HG03196 (cell line): ENCODE measurements at regions not wholly inside any gene's neighbourhood (a gene's known extent, or its start where the extent isn't known, plus 50 kb on each side); places are given as distances from the start of the nearest gene placed in this dataset.
"Not testable (repeated sequence)": the region's sequence is repeated elsewhere in the genome, so short reads cannot be mapped to it uniquely, and the experiment has no call there.

Experiments used
- ATAC-seq: cut with Tn5 transposase; IDR thresholded peaks from one replicate; pipeline ENCODE4 v1.9.1; 2021; ENCODE audit not compliant: unreplicated experiment

DNA sequence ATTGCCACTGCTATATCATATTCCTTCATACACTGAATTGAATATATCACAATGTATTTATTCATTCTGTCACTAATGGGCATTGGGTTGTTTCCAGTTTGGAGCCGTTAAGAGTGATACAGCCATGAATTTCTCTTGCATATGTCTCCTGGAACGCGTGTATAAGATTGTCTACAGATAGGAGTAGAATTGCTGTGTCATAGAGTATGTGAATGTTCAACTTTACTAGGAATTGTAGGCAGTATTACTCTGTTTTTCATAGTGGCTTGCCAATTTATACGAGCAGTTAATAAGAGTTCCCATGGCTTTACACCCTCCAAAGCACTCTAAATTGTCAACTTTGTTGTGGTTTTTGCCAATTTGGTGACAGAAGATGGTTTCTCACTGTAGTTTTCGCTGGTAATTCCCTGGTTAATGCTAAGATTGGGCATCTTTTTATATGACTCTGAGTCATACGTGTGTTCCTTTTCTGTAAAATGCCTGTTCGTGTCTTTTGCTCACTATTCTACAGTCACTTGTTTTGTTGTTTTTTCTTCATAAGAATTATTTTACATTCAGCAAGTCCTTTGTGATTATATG, 136.1 kb upstream of the LIPC start:
- ATAC-seq: no peak

DNA sequence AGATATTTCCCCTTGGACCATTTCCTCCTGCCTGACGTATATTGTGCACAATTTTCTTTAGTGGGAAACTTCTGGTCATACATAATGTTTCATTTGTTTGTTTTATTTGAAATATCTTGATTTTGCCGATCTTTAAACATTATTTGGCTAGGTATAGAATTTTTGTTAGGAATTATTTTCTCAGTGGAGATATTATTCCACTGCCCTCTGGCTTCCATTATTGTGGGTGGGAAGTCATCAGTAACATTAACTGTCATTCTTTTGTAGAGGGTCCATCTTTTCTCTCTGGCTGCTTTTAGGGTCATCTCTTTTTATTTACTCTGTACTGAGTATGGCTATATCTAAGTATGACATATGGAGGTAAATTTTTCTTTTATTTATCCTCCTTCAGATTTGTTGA, 135.5 kb upstream of the LIPC start:
- ATAC-seq: no peak

DNA sequence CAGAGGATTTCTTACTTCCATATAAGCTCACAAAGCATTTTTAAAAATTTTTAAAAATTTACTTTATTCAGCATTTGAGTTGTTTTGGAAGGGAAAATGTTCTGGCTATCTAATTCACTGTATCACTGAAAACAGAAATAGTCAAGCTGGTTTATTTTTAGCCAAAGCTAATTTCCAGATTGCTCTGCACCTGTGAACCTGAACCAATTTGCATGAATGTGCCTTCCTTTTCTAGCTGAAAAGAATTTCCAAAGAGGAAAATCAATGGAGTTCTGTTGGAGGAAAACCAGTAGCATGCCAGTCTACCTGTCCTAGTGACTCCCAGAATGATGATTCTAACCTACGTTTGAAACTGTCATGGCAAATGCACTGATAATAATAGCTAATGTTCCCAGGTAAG, 134.2 kb upstream of the LIPC start:
- ATAC-seq: no peak

DNA sequence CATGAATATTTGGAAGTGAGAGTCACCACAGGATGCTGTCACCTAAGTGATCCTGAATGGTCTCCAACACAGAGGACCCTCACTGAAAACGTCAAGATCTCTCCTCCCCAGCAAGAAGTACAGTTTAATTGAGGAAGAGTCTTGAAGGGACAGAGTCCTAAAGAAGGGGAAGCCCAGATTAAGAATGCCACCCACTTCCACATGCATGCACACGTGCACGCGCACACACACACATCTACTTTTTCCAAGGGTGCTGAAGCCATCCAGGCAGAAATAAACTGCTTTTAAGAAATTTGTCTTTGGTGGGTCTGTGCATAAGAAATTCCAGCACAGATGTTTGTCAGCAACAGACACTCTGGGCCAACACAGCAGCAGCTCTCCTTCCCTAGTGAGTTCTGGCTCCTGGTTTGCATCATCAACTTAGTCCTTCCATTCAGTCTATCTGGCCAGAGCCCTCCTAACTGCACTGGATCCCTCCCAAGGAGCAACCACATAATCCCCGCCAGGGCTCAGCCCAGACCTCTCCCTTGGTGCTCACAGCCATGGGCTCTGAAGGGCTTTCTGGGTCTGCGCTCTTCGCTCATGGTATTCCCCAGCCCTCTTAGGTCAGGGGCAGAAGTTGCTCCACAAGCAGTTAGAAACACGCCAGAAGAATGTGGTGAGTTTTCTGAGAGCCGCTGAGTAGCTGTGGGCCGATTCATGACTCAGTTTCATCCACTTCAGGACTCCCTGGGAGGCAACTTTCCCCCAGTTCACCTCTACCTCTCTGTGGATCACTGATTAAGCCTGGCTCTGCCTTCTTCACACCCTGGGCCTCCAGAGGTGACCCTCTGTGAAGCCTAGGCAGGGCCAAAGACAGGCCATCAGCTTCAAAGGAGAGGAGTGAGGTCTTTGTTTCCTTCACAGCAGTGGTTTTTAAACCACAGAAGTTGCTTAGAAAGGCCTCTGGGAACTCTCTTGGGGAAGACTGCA, 132.6 kb upstream of the LIPC start:
- no peak for ATAC-seq

DNA sequence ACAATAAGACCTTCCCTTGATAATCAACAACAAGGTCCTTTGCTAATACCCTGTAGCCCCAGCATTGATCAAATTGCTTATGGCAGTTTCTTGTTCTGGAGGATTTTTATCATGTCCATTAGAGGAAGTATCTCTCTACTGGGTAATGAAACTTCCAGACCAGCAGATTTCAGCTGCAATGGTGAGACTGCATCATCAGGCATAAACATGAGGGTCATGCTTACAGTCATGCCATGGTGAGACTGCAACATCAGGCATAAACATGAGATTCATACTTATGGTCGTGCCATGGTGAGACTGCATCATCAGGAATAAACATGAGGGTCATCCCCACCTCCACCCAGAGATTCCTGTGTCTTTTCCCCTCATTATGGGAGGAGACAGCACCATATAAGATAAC, 129.0 kb upstream of the LIPC start:
- ATAC-seq: no peak

DNA sequence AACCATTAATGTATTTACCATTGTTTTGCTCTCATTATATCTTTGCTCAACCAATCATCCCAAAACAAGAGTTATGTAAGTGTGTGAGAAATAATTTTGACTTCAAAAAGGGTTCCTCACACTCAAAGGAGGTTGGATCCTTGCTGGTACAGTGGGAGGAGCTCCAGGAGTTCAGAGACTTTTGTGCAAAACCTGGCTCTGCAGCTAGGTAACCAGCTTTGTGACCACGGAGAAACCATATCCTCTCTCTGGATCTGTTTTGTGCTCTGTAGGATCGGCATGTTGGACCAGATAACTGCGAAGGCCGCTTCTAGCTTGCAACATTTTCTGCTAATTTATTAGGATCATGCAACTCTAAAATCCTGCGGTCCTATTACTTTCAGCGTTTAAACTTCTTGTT, 128.6 kb upstream of the LIPC start:
- no peak for ATAC-seq

DNA sequence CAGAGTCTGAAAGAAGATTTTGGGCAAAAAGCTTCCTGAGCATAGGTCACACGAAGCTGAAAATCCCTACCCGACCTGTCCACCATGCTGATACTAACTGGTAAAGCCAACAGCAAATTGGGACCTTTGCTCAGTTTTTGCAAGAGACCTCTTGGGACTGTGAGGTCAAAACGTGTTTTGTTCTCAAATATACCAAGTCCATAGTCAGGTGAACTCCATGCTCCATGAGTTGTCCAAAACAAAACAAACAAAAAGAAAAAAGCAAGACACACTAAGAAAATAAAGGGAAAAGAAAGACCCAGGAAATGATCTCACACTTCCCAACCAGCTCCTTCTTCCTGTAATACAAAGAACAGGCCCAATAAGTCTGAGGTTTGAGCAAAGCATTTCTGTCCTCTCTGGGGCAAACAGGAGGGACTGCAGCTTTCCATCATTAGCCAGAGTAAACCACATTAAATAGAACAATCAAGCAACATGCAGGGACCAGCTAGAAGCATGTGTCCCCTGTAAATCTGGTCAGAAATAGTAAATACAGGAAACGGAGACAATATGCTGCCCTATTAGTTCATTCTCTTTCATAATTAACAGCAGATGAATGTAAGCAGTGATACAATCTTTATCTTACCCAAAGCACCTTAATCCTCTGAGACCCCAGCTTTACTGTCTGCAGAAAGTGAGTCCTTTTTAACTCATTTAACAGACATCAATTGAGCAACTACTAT, 125.0 kb upstream of the LIPC start:
- ATAC-seq: no peak

DNA sequence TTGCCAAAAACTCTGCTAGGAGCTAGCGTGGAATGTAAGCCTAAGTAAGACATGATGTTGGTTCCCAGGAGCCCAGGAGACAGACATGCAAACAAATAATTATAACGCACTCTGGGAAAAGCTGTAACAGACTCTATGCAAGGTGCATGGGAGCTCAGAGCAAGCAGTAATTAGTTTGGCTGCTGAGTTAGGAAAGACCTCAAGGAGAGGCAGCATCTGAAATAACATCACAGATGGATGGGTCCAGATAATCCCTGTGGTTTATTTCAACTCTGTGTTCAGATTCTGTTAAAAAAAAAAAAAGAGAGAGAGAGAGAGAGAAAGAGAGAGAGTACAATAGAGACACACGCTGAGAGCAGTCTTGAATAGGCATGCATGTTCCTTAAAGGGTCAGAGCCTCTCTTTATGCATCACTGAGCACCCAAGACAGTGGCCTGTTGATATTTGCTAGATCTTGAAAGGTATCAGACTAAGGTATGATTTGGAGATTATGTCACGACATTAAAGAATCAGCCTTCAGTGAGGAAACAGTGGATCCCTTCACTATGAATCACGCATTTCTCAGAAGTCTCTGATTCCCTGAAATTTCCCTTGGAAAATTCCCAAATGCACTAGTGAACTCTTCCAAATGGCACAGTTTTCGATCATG, 124.4 kb upstream of the LIPC start:
- no peak for ATAC-seq

DNA sequence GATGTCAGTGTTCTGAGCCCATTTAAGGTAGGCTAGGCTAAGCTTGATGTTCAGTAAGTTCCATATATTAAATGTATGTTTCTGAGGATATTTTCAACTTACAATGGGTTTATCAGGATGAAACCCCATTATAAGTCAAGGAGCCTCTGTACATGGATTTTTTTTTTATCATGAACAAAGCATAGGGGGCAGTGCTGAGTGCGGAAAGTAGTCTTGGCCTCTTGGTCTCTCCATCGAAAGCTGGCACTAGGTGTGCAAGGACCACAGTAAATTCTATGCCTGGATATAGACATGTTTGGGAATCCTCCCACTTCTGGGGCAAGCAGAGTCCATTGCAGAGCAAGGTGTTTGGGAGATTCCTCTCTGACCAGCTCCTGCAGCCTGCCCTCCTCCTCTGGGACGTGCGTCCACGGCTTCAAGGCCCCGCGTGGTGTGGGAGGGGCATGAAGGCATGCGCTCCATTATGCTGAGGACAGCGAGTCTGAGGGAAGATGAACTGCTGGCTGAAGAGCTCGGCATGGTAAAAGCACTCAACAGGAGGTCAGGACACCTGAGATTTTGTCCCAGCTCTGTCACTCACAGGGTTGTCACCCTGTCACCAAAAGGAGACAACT, 122.9 kb upstream of the LIPC start:
- ATAC-seq: no peak

DNA sequence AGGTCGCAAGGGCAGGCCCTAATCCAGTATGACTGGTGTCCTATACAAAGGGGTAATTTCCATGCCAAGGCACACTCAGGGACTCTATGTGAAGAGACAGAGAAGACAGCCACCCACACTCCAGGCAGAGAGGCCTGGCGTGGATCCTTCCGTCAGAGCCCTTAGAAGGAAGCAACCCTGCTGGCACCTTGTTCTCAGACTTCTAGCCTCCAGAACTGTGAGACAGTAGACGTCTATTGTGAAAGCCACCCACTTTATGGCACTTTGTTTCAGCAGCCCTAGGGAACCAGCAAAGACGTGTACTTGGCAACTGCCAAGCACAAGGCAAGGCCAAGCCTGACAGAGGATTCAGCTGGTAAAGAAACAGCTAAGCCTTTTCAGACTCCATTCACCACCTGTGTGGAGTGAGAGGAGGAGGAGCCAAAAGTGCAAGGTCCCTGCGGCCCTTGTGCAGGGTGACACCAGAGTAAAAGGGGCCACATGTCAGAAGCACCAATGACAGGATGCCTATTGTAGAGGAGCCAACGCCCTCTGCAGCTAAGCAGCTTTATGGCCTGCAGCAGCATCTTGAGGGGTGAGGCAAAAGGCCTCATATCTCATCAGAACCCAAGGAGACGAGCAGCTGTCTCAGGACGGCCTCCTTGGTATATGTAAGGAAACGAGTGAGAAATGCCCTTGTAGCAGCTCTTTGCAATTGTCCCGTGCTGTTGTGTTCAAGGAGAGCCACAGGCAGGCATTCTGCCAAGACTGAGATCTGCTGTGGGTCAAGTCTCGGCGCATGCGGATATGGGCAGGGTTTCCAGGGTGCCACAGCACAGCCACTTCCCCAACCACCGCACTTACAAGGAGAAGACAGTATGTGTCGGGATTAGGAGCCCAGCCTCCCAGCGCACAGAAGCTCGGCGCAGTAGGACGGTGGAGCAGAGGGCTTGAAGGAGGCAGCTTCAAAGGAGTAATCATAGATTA, 121.5 kb upstream of the LIPC start:
- ATAC-seq: no peak

DNA sequence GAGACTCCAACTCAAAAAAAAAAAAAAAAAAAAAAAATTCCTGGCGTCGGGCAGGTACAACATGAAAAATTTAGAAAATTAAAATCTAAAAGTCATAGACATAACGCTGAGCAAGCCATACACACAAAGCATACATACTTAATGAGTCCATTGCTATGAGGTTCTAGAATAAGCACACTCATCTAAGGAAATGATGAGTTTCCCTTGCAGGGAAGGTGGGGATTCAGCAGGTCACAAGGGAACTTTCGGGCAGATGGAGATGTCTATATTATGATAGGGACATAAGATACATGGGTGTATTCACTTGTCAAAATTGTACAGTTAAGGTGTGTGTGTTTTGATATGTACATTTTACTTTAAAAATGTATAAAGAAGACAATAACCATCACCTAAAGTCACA, 120.2 kb upstream of the LIPC start:
- ATAC-seq: no peak

DNA sequence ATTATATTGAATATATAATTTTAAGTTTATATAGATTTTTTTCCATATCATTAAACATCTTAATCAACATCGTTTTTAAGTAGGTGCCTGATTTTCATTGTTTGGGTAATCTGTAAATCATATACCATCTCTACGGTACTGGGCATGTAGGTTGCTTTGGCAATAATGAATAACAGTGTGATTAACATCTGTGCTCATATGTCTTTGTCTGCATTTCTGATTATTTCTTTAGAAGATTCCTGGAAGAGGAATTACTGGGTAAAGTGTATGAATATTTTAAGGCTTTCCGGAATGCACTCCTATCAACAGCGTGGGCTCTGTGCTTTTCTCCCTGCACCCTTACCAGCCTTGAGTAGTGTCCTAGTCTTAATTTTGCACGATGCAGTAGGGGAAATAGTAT, 119.8 kb upstream of the LIPC start:
- ATAC-seq: no peak

DNA sequence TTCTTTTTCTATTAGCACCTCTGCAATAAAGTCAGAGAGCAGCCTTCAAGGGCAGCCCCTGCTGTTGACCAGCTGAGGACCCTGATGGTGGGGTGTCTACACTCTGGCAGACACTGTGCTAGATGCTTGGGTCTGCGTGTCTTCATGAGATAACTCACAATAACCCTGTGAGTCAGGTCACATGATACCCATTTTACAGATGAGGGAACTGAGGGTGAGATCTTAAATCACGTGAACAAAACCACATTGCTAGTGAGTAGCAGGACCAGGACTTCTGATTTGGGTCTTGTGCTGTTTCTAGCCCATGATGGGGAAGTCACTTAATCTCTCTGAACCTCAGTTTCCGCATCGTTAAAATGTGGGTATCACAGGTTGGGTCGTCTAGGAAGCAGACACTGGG, 118.5 kb upstream of the LIPC start:
- no peak for ATAC-seq

DNA sequence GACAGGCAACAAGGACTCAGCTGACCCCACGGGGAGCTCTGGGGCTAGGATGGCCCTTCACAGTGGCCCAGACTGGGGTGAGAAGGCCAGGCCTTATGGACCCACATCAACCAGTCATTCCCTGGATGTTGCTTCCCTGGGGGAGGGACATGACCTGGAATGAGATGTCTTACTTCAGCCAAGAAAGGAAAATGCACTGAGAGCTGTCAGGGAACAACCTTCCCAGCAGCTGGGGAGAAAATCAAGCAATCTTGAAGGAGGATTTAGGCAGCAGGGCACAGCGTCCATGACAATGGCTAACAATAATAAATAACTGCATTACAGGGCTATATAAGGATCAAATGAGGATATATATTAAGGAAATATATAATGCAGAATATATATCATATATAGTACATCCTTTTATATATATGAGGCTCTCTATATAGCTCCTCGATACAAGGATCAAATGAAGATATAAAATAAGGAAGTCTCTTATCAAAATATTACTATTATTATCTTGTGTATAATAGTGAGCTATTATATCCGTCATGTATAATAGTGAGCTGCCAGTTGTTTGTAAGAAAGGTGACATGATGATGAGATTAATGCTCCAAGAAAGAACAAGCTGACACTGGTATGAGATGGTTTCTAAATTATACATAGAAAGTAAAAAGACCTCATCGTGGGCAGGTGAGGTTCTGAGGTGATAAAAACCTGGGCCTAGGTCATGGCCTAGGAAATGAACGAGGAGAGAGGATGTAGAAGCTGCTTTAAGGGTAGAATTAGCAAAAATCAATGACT, 117.8 kb upstream of the LIPC start:
- ATAC-seq: no peak

DNA sequence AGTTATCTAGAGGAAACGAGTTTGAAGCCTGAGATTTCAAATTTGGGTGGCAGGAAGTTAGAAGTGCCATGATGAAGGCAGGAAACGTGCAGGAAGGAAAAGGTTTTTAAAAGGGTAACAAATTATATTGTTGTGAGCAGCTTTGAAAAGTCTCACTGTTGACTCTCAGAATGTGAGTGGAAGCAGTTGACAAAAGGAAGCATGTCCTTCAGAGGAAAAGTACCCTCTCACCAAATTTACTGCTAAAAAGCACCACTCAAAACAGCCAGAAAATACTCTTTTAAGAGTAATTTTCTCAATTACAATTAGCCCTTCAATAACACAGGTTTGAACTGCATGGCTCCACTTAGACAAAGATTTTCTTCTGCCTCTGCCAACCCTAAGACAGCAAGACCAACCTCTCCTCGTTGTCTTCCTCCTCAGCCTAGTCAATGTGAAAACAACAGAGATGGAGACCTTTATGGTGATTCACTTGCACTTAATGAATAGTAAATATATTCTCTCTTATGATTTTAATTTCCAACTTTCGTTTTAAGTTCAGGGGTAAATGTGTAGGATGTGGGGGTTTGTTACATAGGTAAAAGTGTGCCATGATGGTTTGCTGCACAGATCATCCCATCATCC, 117.1 kb upstream of the LIPC start:
- ATAC-seq: no peak

DNA sequence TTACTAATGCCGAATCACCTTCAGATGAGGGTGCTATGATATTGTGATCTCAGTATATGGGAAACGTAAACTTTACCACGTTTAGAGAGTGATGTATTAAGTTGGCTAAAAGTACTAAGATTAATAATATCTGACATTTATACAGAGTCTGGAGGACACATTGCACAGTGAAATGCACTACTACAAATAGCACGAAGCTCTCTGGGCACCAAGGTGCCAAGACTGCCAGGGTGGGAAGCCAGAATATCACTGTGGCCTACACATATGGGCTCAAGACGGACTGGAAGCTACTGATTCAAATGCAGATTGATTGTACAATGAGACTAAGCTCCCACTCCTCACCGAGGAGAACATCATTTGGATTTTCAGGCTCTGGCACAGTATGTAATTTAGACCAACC, 113.3 kb upstream of the LIPC start:
- no peak for ATAC-seq

DNA sequence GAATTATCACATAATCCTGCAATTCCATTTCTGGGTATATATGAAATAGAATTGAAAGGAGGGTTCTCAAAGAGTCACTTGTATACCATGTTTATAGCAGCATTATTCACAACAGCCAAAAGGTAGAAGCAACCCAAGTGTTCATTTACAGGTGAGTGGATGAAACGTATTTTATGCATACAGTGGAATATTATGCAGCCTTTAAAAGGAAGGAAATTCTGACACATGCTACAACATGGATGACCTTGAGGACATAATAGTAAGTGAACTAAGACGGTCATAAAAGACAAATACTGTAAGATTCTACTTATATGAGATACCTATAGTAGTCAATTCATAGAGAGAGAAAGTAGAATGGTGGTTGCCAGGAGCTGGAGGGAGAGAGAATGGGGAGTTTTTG, 110.8 kb upstream of the LIPC start:
- no peak for ATAC-seq

DNA sequence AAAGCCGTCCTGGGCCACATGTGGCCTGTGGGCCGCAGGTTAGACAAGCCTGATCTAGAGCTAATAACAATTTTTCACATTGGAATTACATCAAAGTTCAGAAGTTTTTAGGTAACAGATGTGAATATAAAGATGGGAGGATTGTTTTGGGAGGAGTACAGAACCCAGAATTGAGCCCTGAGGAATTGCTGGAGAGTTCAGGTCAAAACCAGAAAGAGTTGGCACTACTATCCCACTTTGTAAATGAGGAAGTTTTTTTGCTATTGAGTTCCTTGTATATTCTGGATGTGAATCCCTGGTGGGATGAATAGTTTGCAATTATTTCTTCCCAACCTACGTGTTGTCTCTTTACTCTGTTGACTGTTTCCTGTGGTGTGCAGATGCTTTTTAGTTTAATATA, 109.5 kb upstream of the LIPC start:
- no peak for ATAC-seq

DNA sequence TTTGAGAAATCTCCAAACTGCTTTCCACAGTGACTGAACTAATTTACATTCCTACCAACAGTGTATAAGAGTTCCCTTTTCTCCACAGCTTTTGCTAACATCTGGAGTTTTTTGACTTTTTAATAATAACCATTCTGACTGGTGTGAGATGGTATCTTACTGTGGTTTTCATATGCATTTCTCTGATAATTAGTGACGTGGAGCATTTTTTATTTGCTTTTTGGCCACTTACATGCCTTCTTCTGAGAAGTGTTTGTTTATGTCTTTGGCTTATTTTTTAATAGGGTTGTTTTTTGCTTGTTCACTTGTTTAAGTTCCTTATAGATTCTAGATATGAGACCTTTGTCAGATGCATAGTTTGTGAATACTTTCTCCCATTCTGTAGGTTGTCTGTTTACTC, 108.5 kb upstream of the LIPC start:
- ATAC-seq: not testable (repeated sequence)
